Activated naive CD4-positive, alpha-beta T cell treated with anti-CD3 and anti-CD28 coated beads, Interleukin-2, amount 50 U/mL, for 16 hours (primary cell): ENCODE measurements at regions not wholly inside any gene's neighbourhood (a gene's known extent, or its start where the extent isn't known, plus 50 kb on each side); places are given as distances from the start of the nearest gene placed in this dataset.
"Not testable (repeated sequence)": the region's sequence is repeated elsewhere in the genome, so short reads cannot be mapped to it uniquely, and the experiment has no call there.

Experiments
- DNase-seq: peaks from one replicate; pipeline ENCODE4 v3.0.0-alpha.2; 2020

DNA sequence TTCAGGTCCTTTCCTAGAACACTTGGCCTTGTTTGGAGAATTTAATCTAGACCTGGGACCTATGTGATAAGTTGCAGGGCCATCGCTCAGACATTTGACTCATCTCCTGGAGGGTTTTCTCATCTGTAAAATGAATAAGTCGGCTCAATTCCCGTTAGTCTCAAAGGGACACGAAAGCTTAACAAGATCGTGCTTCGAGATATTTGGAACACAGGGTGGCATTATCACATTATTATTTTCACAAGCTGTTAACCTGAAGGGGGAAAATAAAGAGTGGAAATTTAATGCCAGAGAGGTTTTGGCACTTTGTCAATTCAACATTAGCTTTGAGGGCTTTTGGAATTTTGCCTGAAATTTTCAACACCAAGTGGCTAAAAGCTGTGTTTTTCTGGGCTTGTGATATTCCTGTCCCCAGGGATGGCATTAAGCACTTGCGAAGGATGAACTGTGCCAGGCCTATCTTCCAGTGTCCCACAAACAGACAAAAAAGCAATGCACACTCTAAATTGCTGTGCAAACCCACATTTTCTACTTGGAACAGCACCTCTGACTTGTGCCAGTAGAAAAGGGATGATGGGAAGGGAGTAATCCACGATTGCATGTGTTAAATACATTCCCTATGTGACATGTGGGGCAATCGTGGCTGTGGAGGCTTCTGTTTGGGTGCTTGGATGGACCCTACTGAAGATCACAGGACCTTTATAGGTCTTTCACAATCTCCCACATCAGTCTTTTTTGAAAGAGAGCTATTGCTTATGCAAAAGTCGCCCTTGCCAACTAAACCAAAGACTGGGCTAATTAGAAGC, 478.7 kb downstream of the MFSD1 start:
- DNase-seq: no peak

DNA sequence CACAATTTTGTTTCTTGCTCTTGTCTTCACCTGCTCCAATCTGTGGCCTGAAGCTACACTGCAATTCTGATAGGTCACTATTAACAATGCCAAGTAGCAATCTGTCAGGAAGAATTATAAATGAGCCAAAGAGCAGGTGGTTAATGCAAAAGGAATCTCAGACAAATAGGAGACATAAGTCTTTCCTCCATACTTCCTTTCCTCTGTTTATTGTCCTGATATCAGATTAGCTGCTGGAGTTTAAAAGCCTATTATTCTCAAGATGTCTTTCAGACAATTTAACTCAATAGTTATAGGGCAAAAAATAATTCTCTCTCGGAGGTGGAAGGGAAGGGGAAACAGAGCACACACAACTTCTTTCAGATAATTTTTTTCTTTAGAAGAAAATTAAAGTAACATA, 491.6 kb downstream of the MFSD1 start:
- DNase-seq: no peak

GRCh38 chr3:159301961-159302360, 500.1 kb downstream of the MFSD1 start:
- DNase-seq: no peak

GRCh38 chr3:159305017-159305416, 503.2 kb downstream of the MFSD1 start:
- DNase-seq: no peak

DNA sequence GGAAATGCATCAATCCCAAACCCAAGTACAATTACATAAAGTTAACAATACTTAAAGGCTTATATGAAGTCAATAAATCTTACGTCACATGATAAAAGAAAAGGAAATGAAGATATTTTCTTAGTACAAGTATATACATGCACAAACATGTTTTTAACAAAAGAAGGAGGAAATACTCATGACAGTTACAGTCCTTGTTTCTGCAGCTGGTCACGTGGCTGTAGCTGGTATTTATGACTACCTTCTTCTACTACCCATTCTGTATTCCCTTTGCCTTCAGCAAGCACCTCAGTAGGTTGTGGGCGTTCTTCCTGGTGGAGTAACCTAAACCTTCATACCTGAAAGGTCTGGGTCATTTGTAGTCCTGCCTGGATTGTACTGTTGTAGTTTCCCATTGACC, 514.9 kb downstream of the MFSD1 start:
- DNase-seq: not testable (repeated sequence)

DNA sequence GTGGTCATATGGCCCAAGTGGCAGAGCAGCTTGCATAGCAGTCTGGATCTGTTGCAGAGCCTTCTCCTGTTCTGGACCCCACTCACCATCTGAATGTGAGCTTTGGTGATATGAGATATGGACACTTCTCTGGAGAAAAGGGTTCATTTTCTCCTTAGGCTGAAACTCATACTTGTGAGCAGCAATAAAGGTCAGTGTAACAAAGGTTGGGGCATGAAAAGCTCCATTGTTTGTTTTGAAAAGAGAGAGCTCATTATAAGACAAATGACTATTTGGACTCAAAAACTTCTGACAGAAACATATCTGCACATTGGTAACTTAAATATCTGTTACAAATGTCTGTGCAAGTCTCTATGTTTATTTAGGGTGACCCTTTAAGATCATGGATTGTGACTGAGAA, 517.3 kb downstream of the MFSD1 start:
- no peak for DNase-seq

DNA sequence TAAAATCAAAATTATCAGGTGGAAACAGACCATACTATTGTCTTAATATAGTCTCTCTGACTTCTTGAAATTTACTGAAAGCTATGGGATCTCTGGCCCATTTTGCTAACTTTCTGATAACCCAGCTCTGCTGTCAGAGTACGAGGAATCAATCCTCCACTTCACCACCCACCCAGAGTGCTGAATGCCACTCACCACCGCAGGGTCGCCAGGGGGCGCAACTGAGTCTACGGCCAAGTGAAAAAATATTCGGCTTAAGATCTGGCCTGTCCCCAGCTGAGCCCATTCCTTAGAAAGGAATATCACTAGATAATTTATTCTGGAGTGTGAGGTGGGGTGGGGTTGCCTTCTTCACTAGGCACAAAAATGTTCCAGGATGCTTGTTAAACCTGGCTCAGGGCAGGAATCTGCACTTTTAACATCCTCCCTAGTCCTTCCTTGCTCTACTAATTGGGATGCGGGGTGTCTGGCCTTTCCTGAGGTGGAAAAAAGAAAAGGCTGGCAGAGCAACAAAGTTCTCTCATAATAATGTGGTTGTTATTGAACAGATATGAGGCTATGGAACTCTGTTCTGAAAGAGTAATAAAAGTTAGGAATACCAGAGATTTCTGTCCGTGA, 520.6 kb downstream of the MFSD1 start:
- no peak for DNase-seq

DNA sequence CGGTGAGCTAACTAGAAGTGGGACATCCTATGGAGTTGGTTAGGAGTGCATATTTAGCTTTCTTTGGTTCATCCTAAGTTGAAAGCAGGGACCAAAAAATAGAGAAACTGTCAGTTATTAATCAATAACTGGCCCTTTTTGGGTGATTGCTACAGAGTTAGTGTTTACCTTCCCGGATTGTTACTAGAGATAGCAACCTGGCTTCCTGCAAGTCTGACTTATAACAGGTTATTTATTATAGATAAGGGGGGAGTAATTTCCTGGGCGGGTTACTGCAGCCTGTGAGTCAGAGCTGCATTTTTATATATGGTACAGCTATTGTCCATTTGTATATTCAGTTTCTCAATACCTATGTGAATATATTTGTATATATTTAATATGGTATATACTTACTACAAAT, 522.0 kb downstream of the MFSD1 start:
- DNase-seq: no peak

- no peak for DNase-seq
Observed at GRCh38 chr3:159326998-159327397, 525.1 kb downstream of the MFSD1 start.

GRCh38 chr3:159332535-159333099, 530.8 kb downstream of the MFSD1 start:
- no peak for DNase-seq

GRCh38 chr3:159339131-159339530, 537.3 kb downstream of the MFSD1 start:
- no peak for DNase-seq

DNA sequence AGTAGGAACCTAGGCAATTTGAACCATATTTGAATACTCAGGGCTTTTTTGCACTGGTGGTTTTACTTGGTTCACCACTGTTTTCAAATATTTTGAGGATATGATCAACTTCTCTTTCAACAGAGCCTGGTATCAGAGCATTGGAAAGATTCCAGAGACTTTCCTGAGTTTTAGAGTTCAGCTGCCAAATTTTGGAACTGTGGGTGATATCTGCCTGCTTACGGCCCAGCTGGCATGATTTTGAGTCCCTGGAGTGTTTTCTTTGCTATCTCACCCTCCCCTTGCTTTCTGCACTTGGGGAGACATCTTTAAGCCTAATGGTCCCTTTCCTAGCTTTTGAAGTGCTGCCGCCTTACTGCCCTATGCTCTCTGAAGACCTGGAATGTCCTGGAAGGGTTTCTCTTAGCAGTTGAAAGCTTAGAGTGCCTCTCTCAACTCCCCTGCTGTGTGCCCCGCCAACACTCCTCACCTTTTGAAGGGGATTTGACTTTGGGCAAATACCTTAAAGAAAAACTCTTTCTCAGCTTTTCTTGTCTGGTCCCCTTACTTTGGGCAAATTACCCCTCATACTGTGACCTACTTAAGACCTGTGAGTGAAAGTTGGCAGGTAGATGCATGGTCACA, 539.1 kb downstream of the MFSD1 start:
- no peak for DNase-seq

DNA sequence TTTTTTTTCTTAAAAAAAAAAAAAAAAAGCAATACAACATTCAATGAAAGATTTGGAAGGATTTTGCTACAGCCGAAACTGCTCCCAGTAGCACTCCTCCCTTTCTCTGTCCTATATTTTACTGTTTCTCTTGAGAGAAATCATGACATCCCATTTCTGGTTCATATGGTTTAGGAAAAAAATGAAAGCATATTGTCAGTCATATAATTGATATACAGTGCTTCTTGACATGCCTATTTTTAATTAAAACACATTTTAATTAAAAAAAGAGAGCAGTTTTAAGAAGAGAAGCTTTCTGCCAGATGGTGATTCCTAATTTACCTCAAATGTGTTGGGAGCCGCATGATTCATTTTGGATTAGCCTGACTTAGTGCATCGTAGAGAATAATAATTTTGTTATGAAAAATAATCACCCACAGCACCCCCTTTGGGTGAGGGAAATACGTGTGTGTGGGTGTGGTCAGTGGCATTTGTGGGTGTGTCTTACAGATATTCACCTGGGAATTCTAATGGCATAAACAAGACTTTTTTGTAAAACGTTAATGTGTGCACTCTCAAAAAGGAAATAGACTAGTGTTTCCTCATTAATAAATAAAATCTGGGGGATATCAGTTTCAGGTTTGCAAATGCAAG, 544.5 kb downstream of the MFSD1 start:
- no peak for DNase-seq

- no peak for DNase-seq
Observed at GRCh38 chr3:159348431-159348830, 546.6 kb downstream of the MFSD1 start.

DNA sequence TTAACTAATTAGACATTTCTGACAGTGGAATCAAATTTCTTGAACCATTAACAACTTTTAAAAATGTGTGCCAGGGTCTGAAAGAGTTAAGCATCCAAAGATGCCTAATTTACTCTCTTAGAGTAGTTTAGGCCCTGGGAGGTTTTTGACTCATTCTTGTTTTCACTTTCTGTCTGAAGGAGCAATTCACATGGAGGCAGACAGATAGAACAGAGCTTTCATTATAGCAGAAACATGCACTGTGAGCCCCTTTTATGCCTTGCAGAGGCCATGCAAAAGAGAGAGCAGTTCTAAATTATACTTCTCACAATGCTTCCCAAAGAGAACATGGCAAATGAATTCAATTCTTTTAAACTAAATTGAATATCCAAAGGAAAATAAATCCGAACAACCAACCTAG, 554.8 kb downstream of the MFSD1 start:
- DNase-seq: no peak

GRCh38 chr3:159364511-159364910, 562.7 kb downstream of the MFSD1 start:
- DNase-seq: no peak

DNA sequence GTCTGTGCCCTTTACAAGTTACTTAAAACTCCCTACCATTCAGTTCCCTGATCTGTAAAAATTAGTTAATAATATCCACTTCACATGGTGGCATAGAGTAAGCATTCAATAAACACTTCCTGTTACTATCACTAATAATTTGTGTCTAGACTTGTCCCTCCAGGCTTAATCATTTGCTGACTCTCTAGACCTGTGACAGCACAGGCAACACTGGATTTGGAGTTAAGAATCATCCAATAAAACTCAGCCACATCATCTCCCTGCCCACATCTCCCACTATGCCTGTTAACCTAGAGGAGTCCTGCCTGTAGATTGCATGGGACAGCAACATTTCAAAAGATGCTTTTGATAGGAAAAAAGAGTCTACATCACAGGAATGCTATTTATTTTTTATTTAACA, 564.6 kb downstream of the MFSD1 start:
- no peak for DNase-seq

DNA sequence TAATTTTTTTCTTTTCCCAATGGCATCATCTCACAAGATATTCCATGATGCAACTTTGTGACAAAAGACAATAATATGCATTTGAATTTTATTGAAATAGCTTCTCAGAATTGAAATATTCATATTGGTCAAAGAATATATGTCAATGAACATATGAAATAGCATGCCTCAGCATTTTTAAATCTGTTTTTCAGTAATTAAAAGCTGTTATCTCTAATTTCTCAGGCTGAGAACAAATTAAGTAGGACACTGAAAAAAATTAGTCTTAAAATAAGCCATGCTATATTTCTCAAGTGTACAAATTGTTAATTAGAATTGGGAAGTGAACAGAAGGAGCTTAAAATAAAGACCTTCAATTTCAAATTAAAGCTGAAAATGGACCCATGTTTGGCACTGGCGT, 570.1 kb downstream of the MFSD1 start:
- DNase-seq: no peak

DNA sequence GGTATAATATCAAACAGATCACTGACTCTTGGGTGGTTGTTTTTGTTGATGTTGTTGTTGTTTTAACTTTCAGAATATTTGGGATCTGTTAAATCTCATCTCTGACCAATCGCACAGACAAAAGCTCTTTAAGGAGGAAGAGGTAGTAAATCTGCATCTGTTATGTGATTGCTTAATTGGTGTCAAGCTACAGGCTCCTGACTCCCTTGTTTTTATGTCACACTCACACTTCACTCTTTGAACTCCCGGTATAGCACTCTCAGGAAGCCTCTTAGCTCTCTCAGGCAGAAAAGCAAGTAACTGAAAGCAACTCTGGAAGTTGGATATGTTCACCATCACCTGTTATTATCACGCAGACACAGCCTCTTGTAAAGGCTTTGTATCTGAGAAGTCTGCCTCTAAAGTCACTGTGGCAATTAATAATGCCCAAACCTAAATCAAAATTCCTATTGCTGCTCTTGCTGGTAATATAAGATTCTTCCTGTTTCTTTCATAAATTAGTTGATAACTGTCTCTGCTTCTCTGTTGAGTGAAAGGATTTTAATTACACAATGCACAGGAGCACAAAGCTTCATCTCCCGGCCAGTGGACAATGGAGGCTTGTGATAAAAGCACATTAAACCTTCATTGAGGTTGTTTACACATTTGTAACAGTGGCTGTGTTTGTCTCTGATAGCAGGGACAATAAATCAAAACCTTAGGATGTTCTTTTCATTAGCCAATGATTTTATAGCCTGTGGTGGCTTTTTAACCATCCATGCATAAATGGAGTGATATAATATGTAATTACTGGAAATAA, 576.7 kb downstream of the MFSD1 start:
- no peak for DNase-seq

DNA sequence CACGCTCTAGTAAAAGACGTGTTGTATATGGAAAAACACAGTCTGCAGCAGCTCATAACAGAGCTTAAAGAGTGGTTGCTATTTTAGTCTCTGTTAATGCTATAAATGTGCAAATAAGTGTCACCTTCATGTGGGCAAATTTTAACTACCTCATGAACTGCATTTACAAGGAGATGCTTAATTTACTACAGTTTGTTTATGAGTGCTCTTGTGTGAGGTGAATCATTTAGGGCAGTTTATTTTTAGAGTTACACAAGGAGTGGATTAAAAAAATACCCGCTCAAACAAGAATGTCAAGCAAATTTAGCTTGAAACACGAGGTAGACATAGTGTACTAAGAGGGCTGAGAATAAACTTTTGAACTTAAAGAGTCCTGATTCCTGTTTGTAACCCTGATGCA, 579.0 kb downstream of the MFSD1 start:
- DNase-seq: no peak

GRCh38 chr3:159390656-159391212, 588.9 kb downstream of the MFSD1 start:
- DNase-seq: no peak

DNA sequence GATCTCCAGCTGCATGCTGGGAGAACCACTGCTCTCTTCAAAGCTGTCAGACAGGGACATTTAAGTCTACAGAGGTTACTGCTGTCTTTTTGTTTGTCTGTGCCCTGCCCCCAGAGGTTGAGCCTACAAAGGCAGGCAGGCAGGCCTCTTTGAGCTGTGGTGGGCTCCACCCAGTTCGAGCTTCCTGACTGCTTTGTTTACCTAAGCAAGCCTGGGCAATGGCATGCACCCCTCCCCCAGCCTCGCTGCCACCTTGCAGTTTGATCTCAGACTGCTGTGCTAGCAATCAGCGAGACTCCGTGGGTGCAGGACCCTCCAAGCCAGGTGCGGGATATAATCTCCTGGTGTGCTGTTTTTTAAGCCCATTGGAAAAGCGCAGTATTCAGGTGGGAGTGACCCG, 591.0 kb upstream of the IL12A start:
- not testable (repeated sequence) for DNase-seq
